ENCODE measurements at regions not wholly inside any gene's neighbourhood (a gene's known extent, or its start where the extent isn't known, plus 50 kb on each side); places are given as distances from the start of the nearest gene placed in this dataset.

- no peaks in the 10 kb centered on the region for H3K36me3 ChIP-seq (ENCODE audit: insufficient read depth, low read length, poor library complexity, severe bottlenecking)
- no peak for DNase-seq (ENCODE audit: low spot score)
- BruUV-seq (replicated peaks) = no TSS peak
- POLR2A ChIA-PET (ENCODE audit: low non-redundant PET) = no interaction called here
- no peaks in the 10 kb centered on the region for H3K27me3 ChIP-seq (replicated peaks; ENCODE audit: insufficient read depth, low read depth, low read length, poor library complexity)
- no peak for TF ChIP-seq EZH2 (IDR thresholded peaks at IDR 0.05; ENCODE audit: borderline replicate concordance, low read depth, low read length, poor library complexity, severe bottlenecking)
- no peak for TF ChIP-seq CTCF (conservative IDR thresholded peaks at IDR 0.05; ENCODE audit: low read depth, low read length)
- CTCF ChIA-PET = no interaction called here
- intact Hi-C loops (cut with micrococcal nuclease; ENCODE audit: unreplicated experiment) = no loop called here
- H3K9me3 ChIP-seq (ENCODE audit: low read depth, low read length, poor library complexity, severe bottlenecking) = no peaks in the 10 kb centered on the region
- no peak overlapping the region for H3K4me3 ChIP-seq (ENCODE audit: low read depth, low read length, poor library complexity, severe bottlenecking)
- H3K27ac ChIP-seq (ENCODE audit: low read depth, low read length, poor library complexity, severe bottlenecking) = no peak overlapping the region
- no peaks in the 10 kb centered on the region for H3K4me1 ChIP-seq (ENCODE audit: insufficient read depth, low read length, poor library complexity, severe bottlenecking)
Observed at GRCh38 chr9:109709866-109710265, 70.1 kb upstream of the PALM2AKAP2 start.

- no peaks in the 10 kb centered on the region for H3K27me3 ChIP-seq (replicated peaks; ENCODE audit: insufficient read depth, low read depth, low read length, poor library complexity)
- BruUV-seq (replicated peaks) = no TSS peak
- POLR2A ChIA-PET (ENCODE audit: low non-redundant PET) = interaction anchor here (0.6 kb wide), 1 partner anchor 414 kb away, joined by 8 read pairs; no protein-coding TSS in a partner anchor
- H3K36me3 ChIP-seq (ENCODE audit: insufficient read depth, low read length, poor library complexity, severe bottlenecking) = no peaks in the 10 kb centered on the region
- no peak overlapping the region for H3K27ac ChIP-seq (ENCODE audit: low read depth, low read length, poor library complexity, severe bottlenecking)
- H3K4me1 ChIP-seq (ENCODE audit: insufficient read depth, low read length, poor library complexity, severe bottlenecking) = no peaks in the 10 kb centered on the region
- DNase-seq (ENCODE audit: low spot score) = no peak
- no peak overlapping the region for H3K4me3 ChIP-seq (ENCODE audit: low read depth, low read length, poor library complexity, severe bottlenecking)
- intact Hi-C loops (cut with micrococcal nuclease; ENCODE audit: unreplicated experiment) = no loop called here
- CTCF ChIA-PET = no interaction called here
- no peaks in the 10 kb centered on the region for H3K9me3 ChIP-seq (ENCODE audit: low read depth, low read length, poor library complexity, severe bottlenecking)
- TF ChIP-seq EZH2 (IDR thresholded peaks at IDR 0.05; ENCODE audit: borderline replicate concordance, low read depth, low read length, poor library complexity, severe bottlenecking) = no peak
- TF ChIP-seq CTCF (conservative IDR thresholded peaks at IDR 0.05; ENCODE audit: low read depth, low read length) = no peak
Observed at GRCh38 chr9:109710830-109711229, 69.2 kb upstream of the PALM2AKAP2 start.

GRCh38 chr9:109715344-109715743 is 64.7 kb upstream of the PALM2AKAP2 start:
- Histone ChIP-seq H3K36me3 (ENCODE audit: insufficient read depth, low read length, poor library complexity, severe bottlenecking) (no peaks in the 10 kb centered on the region), H3K27ac (ENCODE audit: low read depth, low read length, poor library complexity, severe bottlenecking) (no peak overlapping the region), H3K4me3 (ENCODE audit: low read depth, low read length, poor library complexity, severe bottlenecking) (no peak overlapping the region), H3K27me3 (replicated peaks; ENCODE audit: insufficient read depth, low read depth, low read length, poor library complexity) (no peaks in the 10 kb centered on the region), H3K4me1 (ENCODE audit: insufficient read depth, low read length, poor library complexity, severe bottlenecking) (no peaks in the 10 kb centered on the region), H3K9me3 (ENCODE audit: low read depth, low read length, poor library complexity, severe bottlenecking) (no peaks in the 10 kb centered on the region)
- POLR2A ChIA-PET (ENCODE audit: low non-redundant PET) = no interaction called here
- BruUV-seq (replicated peaks) = no TSS peak
- no peak for DNase-seq (ENCODE audit: low spot score)
- intact Hi-C loops (cut with micrococcal nuclease; ENCODE audit: unreplicated experiment) = no loop called here
- CTCF ChIA-PET = no interaction called here
- TF ChIP-seq EZH2 (IDR thresholded peaks at IDR 0.05; ENCODE audit: borderline replicate concordance, low read depth, low read length, poor library complexity, severe bottlenecking) = no peak
- no peak for TF ChIP-seq CTCF (conservative IDR thresholded peaks at IDR 0.05; ENCODE audit: low read depth, low read length)
